SK-N-MC (cell line): ENCODE measurements at regions not wholly inside any gene's neighbourhood (a gene's known extent, or its start where the extent isn't known, plus 50 kb on each side); places are given as distances from the start of the nearest gene placed in this dataset.

Experiments used
- EZH2 ChIP-seq: fragments of 200-600 bp; sonication (generic); IDR thresholded peaks from one replicate; pipeline ENCODE4 v1.6.1; 2017; ENCODE audit warnings: antibody characterized with exemption
- FOXP2 ChIP-seq: optimal IDR thresholded peaks from 2 replicates; pipeline ENCODE3; 2011; ENCODE audit warnings: mild to moderate bottlenecking, moderate library complexity; ENCODE audit not compliant: insufficient read depth; ENCODE audit errors: extremely low read length, control extremely low read depth
- POLR2AphosphoS5 ChIP-seq: IDR thresholded peaks from 2 replicates; pipeline ENCODE4 v1.6.1; 2012; ENCODE audit warnings: mild to moderate bottlenecking, low read depth, low read length, borderline replicate concordance

DNA sequence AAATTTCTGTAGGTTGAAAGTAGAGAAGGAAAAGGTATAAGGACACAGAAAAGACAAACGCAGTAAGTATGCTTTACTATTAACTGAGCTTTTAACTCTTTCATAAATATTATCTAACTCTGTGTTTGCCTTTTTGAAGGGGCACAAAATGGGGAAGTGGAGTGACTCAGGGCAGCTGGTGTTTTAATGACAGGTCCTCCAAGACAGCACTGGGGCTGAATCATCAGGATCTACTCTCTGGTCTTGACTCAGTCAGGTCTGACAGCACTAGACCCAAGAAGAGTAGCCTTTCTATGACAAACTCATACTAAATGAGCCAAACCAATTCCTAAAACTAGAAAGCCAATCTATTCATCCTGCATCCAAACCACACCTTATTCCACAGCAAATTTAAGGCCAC lies 102.2 kb downstream of the APTX start:
- TF ChIP-seq FOXP2 = no peak
- no peak for TF ChIP-seq EZH2
- TF ChIP-seq POLR2AphosphoS5 = no peak
